ENCODE measurements at regions not wholly inside any gene's neighbourhood (a gene's known extent, or its start where the extent isn't known, plus 50 kb on each side); places are given as distances from the start of the nearest gene placed in this dataset.

DNA sequence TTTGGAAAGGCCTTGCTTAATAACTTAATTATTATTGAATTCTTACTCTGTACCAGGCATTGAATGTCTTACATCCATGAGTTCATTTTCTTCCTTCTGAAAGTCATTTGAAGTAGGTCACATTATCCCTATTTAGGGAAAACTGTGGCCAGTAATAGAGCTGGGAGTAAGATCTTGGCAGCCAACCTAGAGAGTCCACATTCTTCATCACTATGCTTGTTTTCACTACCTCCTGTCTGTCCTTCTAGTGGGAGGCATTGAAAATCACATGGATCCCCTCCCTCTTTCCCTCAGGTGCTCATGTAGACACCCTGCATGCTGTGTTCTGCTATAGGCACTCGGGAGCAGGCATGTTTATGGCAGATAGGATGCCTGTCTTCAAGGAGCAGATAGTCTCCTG lies 154.9 kb downstream of the EBLN2 start:
- no peak for TF ChIP-seq FOXK1 (CRISPR knock-in tag; IDR thresholded peaks at IDR 0.05; ENCODE audit: borderline replicate concordance)
- TF ChIP-seq BCL6 (CRISPR knock-in tag; IDR thresholded peaks at IDR 0.05), result no peak
- no peak for TF ChIP-seq ETS1 (conservative IDR thresholded peaks at IDR 0.05; ENCODE audit: control insufficient read depth, low read depth, low read length)
- TF ChIP-seq, protein P1, sequence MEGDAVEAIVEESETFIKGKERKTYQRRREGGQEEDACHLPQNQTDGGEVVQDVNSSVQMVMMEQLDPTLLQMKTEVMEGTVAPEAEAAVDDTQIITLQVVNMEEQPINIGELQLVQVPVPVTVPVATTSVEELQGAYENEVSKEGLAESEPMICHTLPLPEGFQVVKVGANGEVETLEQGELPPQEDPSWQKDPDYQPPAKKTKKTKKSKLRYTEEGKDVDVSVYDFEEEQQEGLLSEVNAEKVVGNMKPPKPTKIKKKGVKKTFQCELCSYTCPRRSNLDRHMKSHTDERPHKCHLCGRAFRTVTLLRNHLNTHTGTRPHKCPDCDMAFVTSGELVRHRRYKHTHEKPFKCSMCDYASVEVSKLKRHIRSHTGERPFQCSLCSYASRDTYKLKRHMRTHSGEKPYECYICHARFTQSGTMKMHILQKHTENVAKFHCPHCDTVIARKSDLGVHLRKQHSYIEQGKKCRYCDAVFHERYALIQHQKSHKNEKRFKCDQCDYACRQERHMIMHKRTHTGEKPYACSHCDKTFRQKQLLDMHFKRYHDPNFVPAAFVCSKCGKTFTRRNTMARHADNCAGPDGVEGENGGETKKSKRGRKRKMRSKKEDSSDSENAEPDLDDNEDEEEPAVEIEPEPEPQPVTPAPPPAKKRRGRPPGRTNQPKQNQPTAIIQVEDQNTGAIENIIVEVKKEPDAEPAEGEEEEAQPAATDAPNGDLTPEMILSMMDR (IDR thresholded peaks at IDR 0.05 in 2 of 3, conservative IDR thresholded peaks at IDR 0.05 in 1 of 3; ENCODE audit: insufficient read depth in 2 of 3, low read depth in 1 of 3, low read length in 3 of 3), result no peak
- no peak for TF ChIP-seq POLR2A (conservative IDR thresholded peaks at IDR 0.05)
- no peak for TF ChIP-seq NFE2 (IDR thresholded peaks at IDR 0.05; ENCODE audit: low read depth)
- no peak for TF ChIP-seq ELF4 (CRISPR knock-in tag; IDR thresholded peaks at IDR 0.05)

All from K562 (cell line).